ENCODE measurements at regions not wholly inside any gene's neighbourhood (a gene's known extent, or its start where the extent isn't known, plus 50 kb on each side); places are given as distances from the start of the nearest gene placed in this dataset.

- TF ChIP-seq EZH2 (IDR thresholded peaks at IDR 0.05; ENCODE audit: borderline replicate concordance, low read depth, low read length, severe bottlenecking): no peak
- no peak for TF ChIP-seq CTCF (IDR thresholded peaks at IDR 0.05; ENCODE audit: borderline replicate concordance, extremely low read depth, low read length, poor library complexity, severe bottlenecking)
Measured at GRCh38 chr6:169854083-169854725, 102.8 kb downstream of the ERMARD start.

Measured in DND-41 (cell line).